Aorta (tissue), 5 donors: ENCODE measurements at regions not wholly inside any gene's neighbourhood (a gene's known extent, or its start where the extent isn't known, plus 50 kb on each side); places are given as distances from the start of the nearest gene placed in this dataset.

Experiments used
- ATAC-seq: fragments of 200-7000 bp; cut with Tn5 transposase; one replicate; pipeline ENCODE4 v1.9.1; 2022; ENCODE audit warnings: moderate library complexity; ENCODE audit not compliant: low FRiP score
- DNase-seq, 2 donors: peaks; one replicate each; pipeline ENCODE4 v3.0.0-alpha.2; 2020
- H3K27ac ChIP-seq, 2 donors: one replicate each; pipeline ENCODE4 v1.5.1; 2013; ENCODE audit warnings: low read length in 2 of 2, mild to moderate bottlenecking in 2 of 2, moderate library complexity in 2 of 2, control low read depth in 1 of 2, inconsistent platforms in 1 of 2, low read depth in 1 of 2
- H3K27me3 ChIP-seq, 2 donors: one replicate each; pipeline ENCODE4 v1.6.1; 2013; ENCODE audit warnings: control low read depth in 1 of 2, low read length in 1 of 2, mild to moderate bottlenecking in 1 of 2, moderate library complexity in 1 of 2; ENCODE audit not compliant: insufficient read depth in 2 of 2, control insufficient read depth in 1 of 2
- H3K36me3 ChIP-seq, 2 donors: one replicate each; pipeline ENCODE4 v1.6.1; 2013; ENCODE audit warnings: control low read depth in 1 of 2, low read length in 1 of 2, mild to moderate bottlenecking in 1 of 2; ENCODE audit not compliant: insufficient read depth in 2 of 2, control insufficient read depth in 1 of 2
- H3K4me1 ChIP-seq, 2 donors: one replicate each; pipeline ENCODE4 v1.6.1; 2013; ENCODE audit warnings: low read length in 2 of 2, control low read depth in 1 of 2, mild to moderate bottlenecking in 1 of 2, moderate library complexity in 1 of 2; ENCODE audit not compliant: insufficient read depth in 2 of 2, control insufficient read depth in 1 of 2
- H3K4me3 ChIP-seq, 2 donors: one replicate each; pipeline ENCODE4 v1.5.1; 2013; ENCODE audit warnings: low read length in 2 of 2, control low read depth in 1 of 2, mild to moderate bottlenecking in 1 of 2
- H3K9me3 ChIP-seq: one replicate; pipeline ENCODE4 v1.6.1; 2013; ENCODE audit warnings: mild to moderate bottlenecking, low read length; ENCODE audit not compliant: control insufficient read depth
- WGBS, 2 donors: extraction: QIAGEN DNeasy Blood & Tissue Kit; methylation state at CpG; one replicate each; pipeline ENCODE4 v1.1.7; 2013; 5-methylcytosine and 5-hydroxymethylcytosine counted together
- intact Hi-C, 2 donors: fragments of 100-400 bp; cut with DNase I; formaldehyde crosslinking; loops; one replicate each; pipeline versions ENCODE4 v1.14.2 to v1.15.0; 2022
- donor health status: healthy with polysubstance abuse.
- donor health status: Bipolar disorder and iron deficiency.
- donor health status: DM: no; HTN: no; CAD: no.
- donor health status: DM: no; HTN: no; CAD: no.
- donor health status: DM: yes; HTN: yes; CAD: no.

GRCh38 chr14:98736701-98737338 is 535.2 kb downstream of the BCL11B start:
- Histone ChIP-seq H3K27ac (no peak overlapping the region), H3K4me3 (no peak overlapping the region), H3K4me1 (no peaks in the 10 kb centered on the region), H3K36me3 (no peaks in the 10 kb centered on the region), H3K9me3 (peaks cover 4% of the 10 kb centered on the region), H3K27me3 (no peaks in the 10 kb centered on the region)
- 66 to 74% methylated on average over 11 of the region's 11 CpGs for WGBS, 2 donors
- intact Hi-C loops: loop anchor here in 1 of 2 donors (5.0 kb wide), 1 partner anchor 120 kb away; no protein-coding TSS in a partner anchor
- DNase-seq: no peak
- no peak for ATAC-seq

GRCh38 chr14:98741523-98741922 is 530.5 kb downstream of the BCL11B start:
- no peak for ATAC-seq
- H3K36me3 ChIP-seq: no peaks in the 10 kb centered on the region
- no peaks in the 10 kb centered on the region for H3K27me3 ChIP-seq
- intact Hi-C loops: no loop called here
- H3K4me1 ChIP-seq: no peaks in the 10 kb centered on the region
- 89 to 93% methylated on average over 8 of the region's 8 CpGs for WGBS, 2 donors
- peaks cover 3% of the 10 kb centered on the region for H3K9me3 ChIP-seq
- no peak for DNase-seq
- H3K4me3 ChIP-seq: no peak overlapping the region
- H3K27ac ChIP-seq: no peak overlapping the region

GRCh38 chr14:98742001-98742400 is 530.0 kb downstream of the BCL11B start:
- intact Hi-C loops: no loop called here
- 71 to 74% methylated on average over 7 of the region's 7 CpGs for WGBS, 2 donors

GRCh38 chr14:98743536-98743935 is 528.5 kb downstream of the BCL11B start:
- intact Hi-C loops: no loop called here
- H3K9me3 ChIP-seq: peaks cover 2% of the 10 kb centered on the region
- ATAC-seq (no peak), DNase-seq (no peak)
- WGBS, 2 donors: 82 to 89% methylated on average over 8 of the region's 8 CpGs
- H3K4me3 ChIP-seq: no peak overlapping the region
- H3K27ac ChIP-seq: no peak overlapping the region
- no peaks in the 10 kb centered on the region for H3K36me3 ChIP-seq
- no peaks in the 10 kb centered on the region for H3K4me1 ChIP-seq
- H3K27me3 ChIP-seq: no peaks in the 10 kb centered on the region

More at GRCh38 chr14:98742001-98742400, 530.0 kb downstream of the BCL11B start:
- H3K9me3 ChIP-seq: peaks cover 3% of the 10 kb centered on the region
- no peaks in the 10 kb centered on the region for H3K36me3 ChIP-seq
- no peaks in the 10 kb centered on the region for H3K4me1 ChIP-seq
- ATAC-seq (no peak), DNase-seq (no peak)
- H3K4me3 ChIP-seq: no peak overlapping the region
- H3K27ac ChIP-seq: no peak overlapping the region
- no peaks in the 10 kb centered on the region for H3K27me3 ChIP-seq

- H3K27ac ChIP-seq: no peak overlapping the region
- no peaks in the 10 kb centered on the region for H3K27me3 ChIP-seq
- peaks cover 5% of the 10 kb centered on the region for H3K9me3 ChIP-seq
- ATAC-seq (no peak), DNase-seq (no peak)
- H3K36me3 ChIP-seq: no peaks in the 10 kb centered on the region
- intact Hi-C loops: no loop called here
- no peak overlapping the region for H3K4me3 ChIP-seq
- H3K4me1 ChIP-seq: no peaks in the 10 kb centered on the region
Observed at GRCh38 chr14:98748966-98749365, 523.0 kb downstream of the BCL11B start.

- no peaks in the 10 kb centered on the region for H3K36me3 ChIP-seq
- 72 to 84% methylated on average over 2 of the region's 2 CpGs for WGBS, 2 donors
- no peak overlapping the region for H3K27ac ChIP-seq
- DNase-seq: no peak
- no peak overlapping the region for H3K4me3 ChIP-seq
- H3K4me1 ChIP-seq: no peaks in the 10 kb centered on the region
- no peaks in the 10 kb centered on the region for H3K27me3 ChIP-seq
- intact Hi-C loops: no loop called here
- peaks cover 5% of the 10 kb centered on the region for H3K9me3 ChIP-seq
- ATAC-seq: no peak
Observed at GRCh38 chr14:98751110-98751509, 520.9 kb downstream of the BCL11B start.

- Histone ChIP-seq H3K4me3 (no peak overlapping the region), H3K27me3 (no peaks in the 10 kb centered on the region), H3K36me3 (no peaks in the 10 kb centered on the region), H3K4me1 (no peaks in the 10 kb centered on the region), H3K9me3 (peaks cover 5% of the 10 kb centered on the region), H3K27ac (no peak overlapping the region)
- DNase-seq (no peak), ATAC-seq (no peak)
- intact Hi-C loops: no loop called here
- WGBS, 2 donors: 91% methylated on average over 1 of the region's 1 CpG
Observed at GRCh38 chr14:98752660-98753059, 519.3 kb downstream of the BCL11B start.

- Histone ChIP-seq H3K27me3 (no peaks in the 10 kb centered on the region), H3K36me3 (no peaks in the 10 kb centered on the region), H3K27ac (no peak overlapping the region), H3K9me3 (peaks cover 5% of the 10 kb centered on the region), H3K4me3 (no peak overlapping the region), H3K4me1 (no peaks in the 10 kb centered on the region)
- DNase-seq: no peak
- WGBS, 2 donors: 31 to 46% methylated on average over 2 of the region's 2 CpGs
- intact Hi-C loops: no loop called here
- ATAC-seq: no peak
Observed at GRCh38 chr14:98754343-98755020, 517.5 kb downstream of the BCL11B start.

GRCh38 chr14:98756749-98757148 is 515.2 kb downstream of the BCL11B start:
- ATAC-seq (no peak), DNase-seq (no peak)
- Histone ChIP-seq H3K4me1 (no peaks in the 10 kb centered on the region), H3K4me3 (no peak overlapping the region), H3K9me3 (peaks cover 4% of the 10 kb centered on the region), H3K36me3 (no peaks in the 10 kb centered on the region), H3K27ac (no peak overlapping the region), H3K27me3 (no peaks in the 10 kb centered on the region)
- intact Hi-C loops: no loop called here
- WGBS, 2 donors: 73 to 88% methylated on average over 6 of the region's 6 CpGs
